ENCODE measurements at regions not wholly inside any gene's neighbourhood (a gene's known extent, or its start where the extent isn't known, plus 50 kb on each side); places are given as distances from the start of the nearest gene placed in this dataset.

- no peak for ATAC-seq
Observed at GRCh38 chr2:23286031-23286757, 98.8 kb upstream of the KLHL29 start.

DNA sequence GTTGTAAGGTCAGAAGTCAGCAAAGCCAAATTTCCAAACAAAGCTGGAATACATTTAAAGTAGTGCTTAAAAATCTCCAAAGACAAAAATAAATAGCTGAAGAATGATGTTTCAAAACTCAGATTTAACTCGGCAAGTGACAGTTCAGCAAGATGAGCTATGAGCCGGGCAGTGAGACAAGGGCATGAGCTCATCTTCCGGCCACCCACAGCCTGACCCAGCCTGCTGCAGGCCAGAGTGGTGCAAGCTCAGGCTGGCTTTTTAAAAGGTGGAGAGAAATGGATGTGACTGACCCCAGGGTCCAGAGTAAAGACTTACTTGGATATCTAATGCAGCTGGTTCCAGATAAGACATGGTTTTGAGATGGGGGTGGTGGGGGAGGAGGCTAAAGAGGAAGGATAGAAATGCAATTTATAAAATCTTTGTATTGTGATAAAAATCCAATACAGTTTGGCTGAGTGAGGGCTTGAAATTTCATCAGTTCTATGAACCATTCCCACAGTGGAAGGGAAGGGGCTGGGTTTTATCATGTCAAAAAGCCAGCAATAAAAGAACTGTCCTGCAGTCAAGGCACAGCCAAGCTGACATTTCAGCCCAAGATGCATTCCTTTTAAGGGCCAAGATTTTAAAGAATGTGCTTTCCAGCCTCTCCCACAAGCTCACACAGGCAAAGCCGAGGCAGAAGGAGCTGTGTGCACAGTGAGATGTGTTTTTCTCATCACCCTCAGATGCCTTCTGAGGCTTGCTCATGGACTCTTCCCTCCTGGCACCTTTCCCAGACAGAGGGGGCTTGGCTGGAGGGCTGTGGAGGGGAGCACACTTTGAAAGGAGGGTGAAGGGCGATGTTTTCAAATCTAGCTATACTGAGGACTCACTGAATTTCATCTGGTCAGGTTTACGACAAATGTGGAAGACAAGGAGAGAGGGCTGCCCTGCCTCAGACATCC lies 97.9 kb upstream of the KLHL29 start:
- no peak for ATAC-seq

DNA sequence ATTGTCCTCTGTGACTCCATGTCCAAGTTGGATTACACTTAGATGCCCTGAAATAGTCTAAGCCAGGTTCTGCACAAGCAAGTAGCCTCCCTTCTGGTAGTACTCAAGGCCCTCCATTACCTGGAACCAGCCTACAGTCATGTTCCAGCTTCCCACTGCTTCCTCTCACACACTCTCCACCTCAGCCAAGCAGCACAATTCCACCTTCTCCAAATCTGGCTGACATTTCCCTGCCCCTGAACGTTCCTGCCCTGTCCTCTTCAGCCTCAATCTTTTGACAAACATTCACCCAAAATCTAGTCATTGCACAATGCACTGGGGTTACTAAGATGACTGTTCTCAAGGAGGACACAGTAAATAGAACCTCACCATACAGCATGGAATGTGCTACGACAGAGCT lies 95.3 kb upstream of the KLHL29 start:
- ATAC-seq = no peak

DNA sequence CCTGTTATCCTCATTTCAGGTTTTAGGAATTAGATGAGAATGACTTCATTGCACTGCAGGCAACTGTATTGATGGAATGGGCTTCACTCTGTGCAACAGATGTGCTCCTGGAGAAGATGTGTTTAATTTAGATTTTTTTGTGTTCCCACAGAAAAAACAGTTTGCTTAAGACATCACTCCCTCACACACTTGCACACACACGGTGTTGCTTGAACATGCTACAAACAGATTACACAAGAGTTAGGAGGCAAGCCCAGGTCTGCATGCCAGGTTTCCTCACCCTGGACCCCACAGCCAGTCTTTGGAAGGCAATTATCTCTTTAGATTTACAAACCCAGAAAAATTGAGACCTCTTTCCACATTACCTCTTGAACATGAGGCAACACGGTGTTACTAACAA lies 93.7 kb upstream of the KLHL29 start:
- no peak for ATAC-seq

DNA sequence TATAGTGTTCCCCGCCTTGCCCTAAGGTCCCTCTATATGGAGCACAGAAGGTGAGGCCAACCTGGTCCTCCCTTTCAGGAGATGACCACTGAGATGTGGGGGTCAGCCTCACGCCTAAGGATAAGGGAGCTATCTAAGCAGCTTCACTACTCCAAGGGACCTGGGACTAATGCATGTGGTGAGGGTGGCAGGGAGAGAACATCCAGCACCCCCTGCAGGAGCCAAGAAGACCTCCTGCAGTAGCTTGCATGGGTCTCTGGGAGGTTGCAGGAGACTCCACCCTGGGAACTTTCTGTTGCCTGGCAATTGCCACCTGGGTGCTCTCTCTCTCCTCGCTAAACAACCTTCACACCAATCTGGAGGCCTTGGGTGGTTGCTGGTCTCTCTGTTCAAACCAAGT lies 93.0 kb upstream of the KLHL29 start:
- ATAC-seq = no peak

DNA sequence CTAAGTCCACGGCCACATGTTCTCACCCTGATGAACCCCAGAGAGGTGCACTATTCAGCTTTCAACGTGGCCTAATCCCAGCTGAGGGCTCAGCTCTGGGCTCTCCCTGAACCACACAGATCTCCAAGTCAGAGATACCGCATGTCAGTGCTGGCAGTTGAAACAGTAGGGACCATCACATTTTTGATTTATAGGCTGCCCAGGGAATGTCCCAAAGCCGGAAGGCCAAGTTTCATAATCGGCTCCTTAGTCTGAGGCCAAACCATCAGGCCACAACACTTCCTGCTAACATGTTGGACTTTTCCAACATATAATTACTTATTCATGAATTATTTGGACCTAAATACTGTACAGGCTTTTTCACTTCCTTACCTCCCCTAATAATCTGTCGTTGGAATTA lies 91.9 kb upstream of the KLHL29 start:
- ATAC-seq = no peak

- no peak for ATAC-seq
Observed at GRCh38 chr2:23293731-23294130, 91.2 kb upstream of the KLHL29 start.

- ATAC-seq = no peak
Observed at GRCh38 chr2:23294238-23294637, 90.7 kb upstream of the KLHL29 start.

DNA sequence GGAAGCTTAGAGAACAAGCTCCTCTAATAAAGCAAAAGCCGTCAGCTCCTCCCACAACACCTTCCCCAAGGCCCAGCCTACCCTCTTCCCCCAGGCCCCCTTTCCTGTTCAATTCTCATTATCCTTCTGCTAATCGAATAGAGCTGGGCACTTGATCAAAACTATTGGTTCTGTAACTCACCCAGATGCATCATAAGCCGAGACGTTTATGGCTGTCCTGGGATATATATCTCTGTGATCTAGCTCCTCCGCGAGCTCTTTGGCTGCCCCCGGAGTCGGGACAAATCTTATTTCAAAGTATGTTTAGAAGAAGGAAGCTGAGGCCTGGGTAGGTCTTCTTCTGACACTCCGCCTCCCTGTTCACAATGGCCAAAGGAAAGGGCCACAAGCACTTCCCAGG lies 88.3 kb upstream of the KLHL29 start:
- ATAC-seq = no peak

GRCh38 chr2:23297112-23297511 lies 87.9 kb upstream of the KLHL29 start:
- no peak for ATAC-seq

DNA sequence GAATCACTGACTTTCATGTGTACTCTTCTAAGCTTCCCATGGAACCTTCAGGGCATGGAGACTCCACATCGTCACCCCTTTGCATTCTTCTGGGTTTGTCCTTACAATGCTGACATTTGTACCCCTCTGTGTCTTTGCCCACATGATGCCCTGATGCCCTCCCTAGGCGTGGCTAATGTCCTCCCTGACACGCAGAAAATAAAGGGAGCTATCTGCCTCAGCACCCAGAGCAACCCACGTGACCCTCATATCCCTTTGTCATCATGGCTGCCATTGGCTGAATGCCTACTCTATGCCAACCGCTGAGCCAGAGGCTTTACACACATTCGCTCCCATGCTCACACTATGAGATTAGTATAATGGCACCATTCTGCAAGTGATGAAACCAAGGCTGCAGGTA lies 86.4 kb upstream of the KLHL29 start:
- no peak for ATAC-seq

GRCh38 chr2:23299476-23300195 lies 85.3 kb upstream of the KLHL29 start:
- no peak for ATAC-seq

DNA sequence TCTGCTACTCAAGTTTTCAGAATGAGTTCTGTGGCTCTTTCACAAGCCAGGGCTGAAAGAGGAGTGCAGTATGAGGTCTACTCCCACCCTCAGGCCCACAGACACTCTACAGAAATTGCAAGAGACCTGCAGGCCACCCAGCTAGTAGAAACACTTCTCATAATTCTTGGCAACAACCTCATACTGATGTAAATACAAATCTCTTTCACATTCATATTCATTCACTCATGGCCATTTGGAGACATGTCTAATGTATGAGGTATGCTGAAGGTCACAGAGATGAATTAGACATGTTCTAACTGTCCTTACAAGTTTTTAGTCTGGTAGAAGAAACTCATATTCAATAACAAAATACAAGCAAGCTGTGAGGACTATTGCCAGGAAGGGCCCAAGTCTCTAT lies 83.8 kb upstream of the KLHL29 start:
- no peak for ATAC-seq

- no peak for ATAC-seq
Observed at GRCh38 chr2:23302591-23302990, 82.4 kb upstream of the KLHL29 start.

DNA sequence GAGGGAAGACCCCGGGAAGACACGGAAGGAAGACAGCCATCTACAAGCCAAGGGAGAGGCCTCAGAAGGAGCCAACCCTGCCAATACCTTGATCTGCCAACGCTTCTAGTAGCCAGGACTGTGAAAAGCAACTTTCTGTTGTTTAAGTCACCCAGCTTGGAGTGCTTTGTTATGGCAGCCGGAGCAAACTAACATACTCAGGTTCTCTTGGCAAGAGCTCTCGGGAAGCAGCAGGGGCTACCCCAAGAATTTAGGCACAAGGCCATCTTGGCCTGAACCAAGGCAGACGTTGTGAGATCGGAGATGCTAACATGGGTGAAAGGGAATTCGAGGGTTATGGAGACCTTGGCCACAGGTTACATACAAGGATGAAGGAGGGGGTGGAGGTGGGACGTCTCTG lies 78.6 kb upstream of the KLHL29 start:
- ATAC-seq = no peak

DNA sequence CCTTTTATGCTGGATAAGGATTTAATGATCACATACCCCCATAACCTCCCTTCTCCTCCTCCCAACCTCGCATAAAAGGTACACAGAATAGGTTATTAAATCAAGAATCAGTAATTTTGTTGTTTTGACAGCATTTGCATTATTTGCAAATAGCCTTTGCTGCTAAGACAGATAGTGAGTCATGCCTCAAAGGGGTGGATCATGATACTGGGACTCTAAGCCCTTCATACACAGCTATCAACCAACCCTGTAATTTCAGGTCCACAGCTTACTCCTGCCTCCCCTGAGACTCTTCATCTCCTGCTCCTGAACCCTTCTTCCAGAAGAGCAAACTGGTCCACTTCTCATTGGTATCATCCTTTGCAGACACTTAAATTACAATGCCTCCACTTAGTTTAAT lies 73.8 kb upstream of the KLHL29 start:
- ATAC-seq = no peak

GRCh38 chr2:23312996-23313606 lies 71.9 kb upstream of the KLHL29 start:
- ATAC-seq = no peak

- no peak for ATAC-seq
Observed at GRCh38 chr2:23314687-23315086, 70.3 kb upstream of the KLHL29 start.

GRCh38 chr2:23320058-23320457 lies 64.9 kb upstream of the KLHL29 start:
- no peak for ATAC-seq

DNA sequence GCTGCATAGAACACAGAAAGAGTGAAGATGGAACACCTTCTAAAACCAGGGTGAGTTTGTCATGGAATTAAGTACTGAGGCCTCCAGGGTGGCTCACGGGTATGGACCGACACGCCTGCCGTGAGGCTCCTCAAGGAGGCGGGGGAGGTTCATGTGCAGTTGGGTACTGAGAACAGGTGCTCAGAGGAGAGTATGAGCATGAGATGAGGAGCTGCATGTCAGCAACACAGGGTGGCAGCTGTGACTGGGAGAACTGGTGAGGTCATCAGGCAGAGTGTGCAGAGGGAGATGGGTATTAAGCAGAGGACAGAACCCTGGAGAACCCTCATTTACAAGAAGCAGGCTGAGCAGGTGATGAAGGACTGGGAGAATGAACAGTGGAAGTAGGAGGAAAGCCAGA lies 63.2 kb upstream of the KLHL29 start:
- no peak for ATAC-seq

DNA sequence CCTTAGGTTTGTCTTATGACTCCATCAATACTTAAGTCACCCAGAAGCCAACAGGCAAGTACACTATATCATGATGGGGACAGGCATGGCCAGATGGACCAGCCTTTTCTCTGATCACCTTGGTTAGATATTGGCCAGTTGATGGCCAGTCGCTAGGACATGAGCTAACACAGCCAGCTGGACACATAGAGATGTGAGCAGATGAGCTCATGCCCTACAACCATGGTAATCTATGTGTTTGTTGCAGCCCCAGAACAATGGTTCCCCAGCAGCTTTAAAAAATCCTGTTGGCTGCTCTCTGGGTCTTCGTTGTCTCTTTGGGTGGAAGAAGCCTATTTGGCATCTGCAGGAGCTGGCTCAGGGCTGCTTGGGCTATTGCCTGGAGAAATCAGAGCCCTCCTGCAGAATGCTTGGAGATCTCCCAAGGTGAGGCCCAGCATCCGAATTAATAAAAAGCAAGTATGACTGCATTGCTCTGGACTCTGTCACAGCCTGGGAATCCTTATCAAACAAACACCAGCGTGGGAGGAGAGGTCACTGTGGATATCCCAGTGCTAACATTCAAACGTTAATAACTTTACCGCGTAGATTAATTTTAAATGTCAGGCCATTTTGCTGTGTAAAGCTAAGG lies 62.3 kb upstream of the KLHL29 start:
- ATAC-seq = no peak

DNA sequence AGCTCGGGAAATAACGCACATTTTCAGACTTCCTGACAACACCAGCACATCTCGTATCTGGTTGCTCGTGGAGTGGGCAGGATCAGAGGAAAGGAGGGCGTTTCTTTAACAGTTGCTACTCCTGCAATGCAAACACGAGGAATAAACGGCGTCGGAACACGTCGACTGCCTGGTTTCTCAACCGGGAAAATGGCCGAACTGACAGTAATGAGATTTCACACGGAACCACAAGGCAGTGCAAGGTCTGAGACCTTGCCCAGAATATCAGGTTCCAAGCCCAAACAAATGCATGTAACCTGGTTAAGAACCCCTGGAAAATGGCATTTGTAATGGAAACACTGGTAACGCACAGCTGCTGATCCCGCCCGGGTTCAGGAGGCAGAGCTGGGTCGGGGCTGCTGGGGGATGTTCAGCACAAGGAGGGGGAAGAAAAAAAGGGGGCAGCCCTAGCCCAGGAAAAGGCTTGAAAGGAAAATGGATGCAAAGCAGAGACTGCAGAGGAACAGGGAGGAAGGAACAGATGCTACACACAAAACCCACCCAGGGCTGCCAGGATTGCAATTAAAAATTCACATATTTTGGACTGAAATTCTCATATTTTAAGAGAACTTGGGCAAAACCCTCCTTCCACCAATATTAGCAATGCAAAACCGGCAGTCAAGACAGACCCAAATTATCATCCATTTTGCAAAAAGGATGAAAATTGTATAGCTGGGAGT lies 61.6 kb upstream of the KLHL29 start:
- ATAC-seq = no peak

Data from activated CD4-positive, CD25-positive, alpha-beta regulatory T cell treated with anti-CD3 and anti-CD28 coated beads, Interleukin-2, amount 50 U/mL, for 24 hours (primary cell).